ENCODE measurements at regions not wholly inside any gene's neighbourhood (a gene's known extent, or its start where the extent isn't known, plus 50 kb on each side); places are given as distances from the start of the nearest gene placed in this dataset.

- TF ChIP-seq CTCF (IDR thresholded peaks at IDR 0.05; ENCODE audit: low read depth, low read length) (no peak), EZH2phosphoT487 (IDR thresholded peaks at IDR 0.05; ENCODE audit: low read depth) (no peak)
Observed at GRCh38 chr2:35409762-35410161, 945.8 kb upstream of the CRIM1 start.

Measured in OCI-LY3 (cell line).